ENCODE measurements at regions not wholly inside any gene's neighbourhood (a gene's known extent, or its start where the extent isn't known, plus 50 kb on each side); places are given as distances from the start of the nearest gene placed in this dataset.

DNA sequence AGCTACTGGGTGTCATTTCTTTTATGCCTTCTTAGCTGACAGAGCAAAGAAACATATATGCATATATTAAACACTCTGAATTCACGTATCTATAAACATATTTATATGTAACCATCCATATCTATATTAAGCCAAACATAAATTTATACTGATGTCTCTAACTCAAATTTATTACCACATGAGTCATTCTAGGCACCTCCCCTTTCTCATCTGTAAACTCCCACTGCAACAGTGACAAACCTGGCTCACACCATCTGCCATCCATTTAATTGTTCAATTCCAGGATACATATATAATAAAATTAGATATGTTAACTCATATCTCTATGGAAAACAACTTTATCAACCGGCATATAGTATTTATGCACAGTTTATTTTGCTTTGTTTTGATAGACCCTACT lies 722.3 kb downstream of the SORCS1 start:
- TF ChIP-seq JUND (IDR thresholded peaks at IDR 0.05; ENCODE audit: low read depth): no peak
- in situ Hi-C loops (cut with HindIII; ENCODE audit: low pct_unique_long_range_greater_than_20kb, low sequenced_read_pairs): no loop called here
- DNase-seq (ENCODE audit: low read depth in 1 of 2, low spot score in 1 of 2): no peak

- in situ Hi-C loops (cut with HindIII; ENCODE audit: low pct_unique_long_range_greater_than_20kb, low sequenced_read_pairs): no loop called here
- TF ChIP-seq JUND (IDR thresholded peaks at IDR 0.05; ENCODE audit: low read depth): no peak
- no peak for DNase-seq (ENCODE audit: low read depth in 1 of 2, low spot score in 1 of 2)
Observed at GRCh38 chr10:106440767-106441166, 723.7 kb downstream of the SORCS1 start.

- TF ChIP-seq JUND (IDR thresholded peaks at IDR 0.05; ENCODE audit: low read depth): no peak
- DNase-seq (ENCODE audit: low read depth in 1 of 2, low spot score in 1 of 2): no peak
Observed at GRCh38 chr10:106440355-106440754, 724.2 kb downstream of the SORCS1 start.

DNA sequence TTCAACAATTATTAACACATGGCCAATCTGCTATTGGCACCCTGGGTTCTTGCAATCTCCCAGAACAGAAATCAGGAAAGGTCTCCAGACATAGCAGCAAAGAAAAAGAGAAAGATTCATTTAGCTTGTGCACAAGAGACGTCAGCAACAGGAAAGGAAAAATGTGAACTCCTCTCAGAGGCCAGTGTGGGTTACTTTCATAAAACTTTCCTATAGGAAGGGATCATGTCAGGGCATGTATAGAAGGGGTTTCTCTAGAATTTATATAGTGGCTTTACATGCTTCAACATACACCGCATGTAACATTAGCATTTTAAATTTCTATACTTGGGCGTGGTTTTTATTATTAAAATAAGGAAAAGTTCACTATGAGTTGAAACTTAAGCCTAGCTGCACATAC lies 725.1 kb downstream of the SORCS1 start:
- DNase-seq (ENCODE audit: low read depth in 1 of 2, low spot score in 1 of 2): no peak
- no peak for TF ChIP-seq JUND (IDR thresholded peaks at IDR 0.05; ENCODE audit: low read depth)
- in situ Hi-C loops (cut with HindIII; ENCODE audit: low pct_unique_long_range_greater_than_20kb, low sequenced_read_pairs): no loop called here

More at GRCh38 chr10:106440355-106440754, 724.2 kb downstream of the SORCS1 start:
- in situ Hi-C loops (cut with HindIII; ENCODE audit: low pct_unique_long_range_greater_than_20kb, low sequenced_read_pairs): no loop called here

DNA sequence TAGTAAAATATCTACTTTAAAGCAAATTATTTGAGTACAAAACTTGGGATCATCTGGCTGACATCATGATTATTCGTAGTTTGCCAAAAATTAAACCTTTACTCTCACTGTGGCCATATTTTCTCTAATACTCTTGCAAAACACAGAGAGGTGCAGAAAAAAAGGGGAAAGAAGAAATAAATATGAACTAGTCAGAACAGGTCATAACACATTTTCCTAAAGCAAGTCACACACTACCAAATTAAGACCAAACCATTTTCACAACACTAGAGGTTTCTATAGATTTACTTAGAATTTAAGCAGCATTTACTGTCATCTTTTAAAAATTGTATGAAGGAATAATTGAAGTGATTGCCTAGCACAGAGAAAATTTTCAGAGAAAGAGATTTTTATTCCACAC lies 726.1 kb downstream of the SORCS1 start:
- DNase-seq (ENCODE audit: low read depth in 1 of 2, low spot score in 1 of 2): no peak
- in situ Hi-C loops (cut with HindIII; ENCODE audit: low pct_unique_long_range_greater_than_20kb, low sequenced_read_pairs): no loop called here
- TF ChIP-seq JUND (IDR thresholded peaks at IDR 0.05; ENCODE audit: low read depth): no peak

- in situ Hi-C loops (cut with HindIII; ENCODE audit: low pct_unique_long_range_greater_than_20kb, low sequenced_read_pairs): no loop called here
Observed at GRCh38 chr10:106436123-106436715, 728.3 kb downstream of the SORCS1 start.

GRCh38 chr10:106435081-106435480 lies 729.4 kb downstream of the SORCS1 start:
- no peak for DNase-seq (ENCODE audit: low read depth in 1 of 2, low spot score in 1 of 2)
- TF ChIP-seq JUND (IDR thresholded peaks at IDR 0.05; ENCODE audit: low read depth): no peak
- in situ Hi-C loops (cut with HindIII; ENCODE audit: low pct_unique_long_range_greater_than_20kb, low sequenced_read_pairs): no loop called here

More at GRCh38 chr10:106436123-106436715, 728.3 kb downstream of the SORCS1 start:
- DNase-seq (ENCODE audit: low read depth in 1 of 2, low spot score in 1 of 2): no peak
- no peak for TF ChIP-seq JUND (IDR thresholded peaks at IDR 0.05; ENCODE audit: low read depth)

DNA sequence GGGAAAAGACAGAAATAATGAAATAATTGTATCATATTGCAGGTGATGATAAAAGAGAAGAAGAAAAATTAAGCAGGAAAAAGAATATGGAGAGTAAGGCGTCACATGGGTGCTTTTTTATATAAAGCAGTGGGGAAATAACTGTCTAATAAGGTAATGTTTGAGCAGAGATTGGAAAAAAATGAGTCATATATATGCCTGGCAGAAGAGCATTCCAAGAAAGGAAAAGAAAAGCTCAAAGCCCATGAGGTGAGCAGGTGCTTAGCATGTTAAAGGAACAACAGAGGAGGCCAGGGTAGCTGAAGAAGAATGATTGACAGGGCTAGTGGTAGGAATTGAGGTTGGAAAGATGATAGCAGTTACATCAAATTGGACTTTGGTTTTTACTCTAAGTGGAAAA lies 739.5 kb downstream of the SORCS1 start:
- no peak for TF ChIP-seq JUND (IDR thresholded peaks at IDR 0.05; ENCODE audit: low read depth)
- no peak for DNase-seq (ENCODE audit: low read depth in 1 of 2, low spot score in 1 of 2)
- in situ Hi-C loops (cut with HindIII; ENCODE audit: low pct_unique_long_range_greater_than_20kb, low sequenced_read_pairs): no loop called here

GRCh38 chr10:106424054-106424453 lies 740.5 kb downstream of the SORCS1 start:
- no peak for DNase-seq (ENCODE audit: low read depth in 1 of 2, low spot score in 1 of 2)
- TF ChIP-seq JUND (IDR thresholded peaks at IDR 0.05; ENCODE audit: low read depth): no peak
- in situ Hi-C loops (cut with HindIII; ENCODE audit: low pct_unique_long_range_greater_than_20kb, low sequenced_read_pairs): no loop called here

DNA sequence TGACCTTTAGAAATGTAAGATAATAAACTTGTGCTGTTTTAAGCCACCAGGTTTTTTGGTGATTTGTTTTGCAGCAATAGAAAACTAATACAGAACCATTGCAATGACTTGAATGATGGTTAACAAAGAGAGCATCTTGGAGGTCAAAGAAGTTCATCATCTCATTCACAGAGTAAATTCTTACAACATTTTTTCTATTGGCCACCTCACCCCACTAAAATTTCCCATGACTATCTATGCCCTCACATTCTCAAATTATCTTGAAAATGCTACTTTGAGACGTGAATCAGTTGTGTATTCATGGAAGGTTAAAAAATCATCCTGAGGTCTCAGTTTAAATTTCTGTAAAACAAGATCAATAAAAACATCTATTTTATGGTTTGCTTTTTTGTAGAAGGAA lies 754.2 kb downstream of the SORCS1 start:
- no peak for DNase-seq (ENCODE audit: low read depth in 1 of 2, low spot score in 1 of 2)
- in situ Hi-C loops (cut with HindIII; ENCODE audit: low pct_unique_long_range_greater_than_20kb, low sequenced_read_pairs): no loop called here
- TF ChIP-seq JUND (IDR thresholded peaks at IDR 0.05; ENCODE audit: low read depth): no peak

- no peak for DNase-seq (ENCODE audit: low read depth in 1 of 2, low spot score in 1 of 2)
- in situ Hi-C loops (cut with HindIII; ENCODE audit: low pct_unique_long_range_greater_than_20kb, low sequenced_read_pairs): no loop called here
- no peak for TF ChIP-seq JUND (IDR thresholded peaks at IDR 0.05; ENCODE audit: low read depth)
Observed at GRCh38 chr10:106405141-106405540, 759.4 kb downstream of the SORCS1 start.

GRCh38 chr10:106402458-106402857 lies 762.0 kb downstream of the SORCS1 start:
- DNase-seq (ENCODE audit: low read depth in 1 of 2, low spot score in 1 of 2): no peak
- in situ Hi-C loops (cut with HindIII; ENCODE audit: low pct_unique_long_range_greater_than_20kb, low sequenced_read_pairs): no loop called here
- TF ChIP-seq JUND (IDR thresholded peaks at IDR 0.05; ENCODE audit: low read depth): no peak

DNA sequence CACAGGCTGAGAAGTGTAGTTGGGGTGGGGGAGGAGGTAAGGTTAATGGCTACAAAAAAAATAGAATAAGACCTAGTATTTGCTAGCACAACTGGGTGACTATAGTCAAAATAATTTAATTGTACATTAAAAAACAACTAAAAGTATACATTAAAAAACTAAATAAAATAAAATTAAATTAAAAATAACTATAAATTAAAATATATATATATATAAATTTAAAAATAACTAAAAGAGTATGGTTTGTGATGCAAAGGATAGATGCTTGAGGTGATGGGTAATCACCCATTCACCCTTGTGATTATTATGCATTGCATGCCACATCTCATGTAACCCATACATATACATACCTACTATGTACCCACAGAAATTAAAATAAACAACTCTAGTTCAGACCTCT lies 762.5 kb downstream of the SORCS1 start:
- in situ Hi-C loops (cut with HindIII; ENCODE audit: low pct_unique_long_range_greater_than_20kb, low sequenced_read_pairs): no loop called here
- TF ChIP-seq JUND (IDR thresholded peaks at IDR 0.05; ENCODE audit: low read depth): no peak

DNA sequence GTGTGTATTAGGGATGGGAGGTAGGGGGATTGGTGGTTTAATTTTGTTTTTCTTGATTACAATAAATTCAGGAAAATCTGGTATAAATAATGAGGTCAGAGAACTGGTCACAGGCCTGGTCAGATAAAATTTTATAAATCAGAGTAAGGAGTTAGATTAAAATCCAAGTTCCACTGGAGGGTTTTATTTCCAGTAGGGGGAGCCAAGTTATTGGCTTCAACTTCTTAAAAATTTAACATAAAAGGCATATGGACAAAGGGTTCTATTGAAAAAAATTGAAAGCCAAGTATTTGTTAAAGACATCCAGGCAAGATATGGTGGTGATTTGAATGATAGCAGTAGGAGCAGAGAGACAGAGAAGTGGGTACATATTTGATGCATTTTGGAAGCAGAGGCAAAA lies 763.3 kb downstream of the SORCS1 start:
- TF ChIP-seq JUND (IDR thresholded peaks at IDR 0.05; ENCODE audit: low read depth): no peak
- DNase-seq (ENCODE audit: low read depth in 1 of 2, low spot score in 1 of 2): no peak
- in situ Hi-C loops (cut with HindIII; ENCODE audit: low pct_unique_long_range_greater_than_20kb, low sequenced_read_pairs): no loop called here

More for the DNA sequence above, 762.5 kb downstream of the SORCS1 start:
- no peak for DNase-seq (ENCODE audit: low read depth in 1 of 2, low spot score in 1 of 2)

Measured in T47D (cell line).